ENCODE measurements at regions not wholly inside any gene's neighbourhood (a gene's known extent, or its start where the extent isn't known, plus 50 kb on each side); places are given as distances from the start of the nearest gene placed in this dataset.

GRCh38 chr1:201706109-201706508 is 122.8 kb upstream of the IPO9 start:
- TF ChIP-seq CTCF (IDR thresholded peaks at IDR 0.05) = no peak
- TF ChIP-seq POLR2AphosphoS5 (IDR thresholded peaks at IDR 0.05) = no peak
- TF ChIP-seq POLR2A (IDR thresholded peaks at IDR 0.05) = no peak
